PC-9 (cell line): ENCODE measurements at regions not wholly inside any gene's neighbourhood (a gene's known extent, or its start where the extent isn't known, plus 50 kb on each side); places are given as distances from the start of the nearest gene placed in this dataset.

ENCODE experiments used
- BruUV-seq: library from RNA; stranded (reverse); fragments of 400-500 nt; replicated peaks from 2 replicates; lab custom pipeline; 2021; lab: Mats Ljungman, UMichigan
- CTCF ChIA-PET: fragments of 300-600 bp; sonication (Branson Sonifier 250); formaldehyde crosslinking; loops from one replicate; lab custom pipeline; 2022; ENCODE audit warnings: antibody characterized with exemption; lab: Charles Lee
- POLR2A ChIA-PET: fragments of 300-600 bp; sonication (Branson Sonifier 250); formaldehyde crosslinking; loops from one replicate; lab custom pipeline; 2022; ENCODE audit warnings: antibody characterized with exemption; ENCODE audit not compliant: unreplicated experiment; lab: Charles Lee
- DNase-seq, 2 experiments: peaks; one replicate each; pipeline versions ENCODE4 v3.0.0 to v3.0.0-alpha.2; 2015 to 2022; ENCODE audit warnings: mixed read lengths in 1 of 2
- H2AFZ ChIP-seq: fragments of 200-600 bp; sonication (generic); 2 replicates; pipeline ENCODE4 v1.8.1; 2017; ENCODE audit warnings: antibody characterized with exemption
- H3F3A ChIP-seq: fragments of 200-600 bp; sonication (generic); 2 replicates; pipeline ENCODE4 v1.8.1; 2017; ENCODE audit warnings: antibody characterized with exemption, mild to moderate bottlenecking, low read depth; ENCODE audit not compliant: insufficient read depth
- H3K27ac ChIP-seq: fragments of 200-600 bp; sonication (generic); 2 replicates; pipeline ENCODE4 v1.6.1; 2016; ENCODE audit warnings: mixed run types
- H3K27me3 ChIP-seq: fragments of 200-600 bp; sonication (generic); 2 replicates; pipeline ENCODE4 v1.6.1; 2016; ENCODE audit warnings: low read depth, mixed run types; ENCODE audit not compliant: insufficient read depth
- H3K36me3 ChIP-seq: fragments of 200-600 bp; sonication (generic); 2 replicates; pipeline ENCODE4 v1.6.1; 2016; ENCODE audit warnings: low read depth, mixed run types
- H3K4me1 ChIP-seq: fragments of 200-600 bp; sonication (generic); replicated peaks from 2 replicates; pipeline ENCODE4 v1.6.1; 2016; ENCODE audit warnings: mixed run types; ENCODE audit not compliant: insufficient read depth
- H3K4me2 ChIP-seq: fragments of 200-600 bp; sonication (generic); 2 replicates; pipeline ENCODE4 v1.6.1; 2017; ENCODE audit warnings: mixed run types
- H3K4me3 ChIP-seq: fragments of 200-600 bp; sonication (generic); 2 replicates; pipeline ENCODE4 v1.6.1; 2016; ENCODE audit warnings: mixed run types
- H3K79me2 ChIP-seq: fragments of 200-600 bp; sonication (generic); 2 replicates; pipeline ENCODE4 v1.6.1; 2017; ENCODE audit warnings: low read depth, mixed run types
- H3K9me2 ChIP-seq: fragments of 200-600 bp; sonication (generic); 2 replicates; pipeline ENCODE4 v1.8.1; 2017; ENCODE audit warnings: mild to moderate bottlenecking; ENCODE audit not compliant: insufficient read depth
- H3K9me3 ChIP-seq: fragments of 200-600 bp; sonication (generic); 2 replicates; pipeline ENCODE4 v1.8.1; 2016; ENCODE audit warnings: low read depth; ENCODE audit not compliant: insufficient read depth
- H4K20me1 ChIP-seq: fragments of 200-600 bp; sonication (generic); 2 replicates; pipeline ENCODE4 v1.8.1; 2017; ENCODE audit not compliant: insufficient read depth
- EZH2 ChIP-seq: fragments of 200-600 bp; sonication (generic); IDR thresholded peaks from 2 replicates; pipeline ENCODE4 v1.8.0; 2017; ENCODE audit warnings: antibody characterized with exemption, low read depth
- intact Hi-C: fragments of 100-400 bp; cut with micrococcal nuclease; formaldehyde crosslinking; loops from one replicate; pipeline ENCODE4 v1.10.0; 2022; ENCODE audit not compliant: unreplicated experiment
- TF ChIP-seq, protein P1 (sequence below): fragments of 200-600 bp; sonication (generic); conservative IDR thresholded peaks from 2 replicates; pipeline ENCODE4 v1.6.1; 2017; ENCODE audit warnings: mixed run types, antibody characterized with exemption, mild to moderate bottlenecking, moderate library complexity

GRCh38 chr9:22921742-22922141 lies 475.1 kb downstream of the DMRTA1 start:
- Histone ChIP-seq H3K9me2 (no peaks in the 10 kb centered on the region), H3K4me2 (no peak overlapping the region), H3K36me3 (no peaks in the 10 kb centered on the region), H4K20me1 (no peaks in the 10 kb centered on the region), H2AFZ (no peak overlapping the region), H3K4me3 (no peak overlapping the region), H3K4me1 (no peaks in the 10 kb centered on the region), H3K27ac (no peak overlapping the region), H3F3A (no peaks in the 10 kb centered on the region), H3K9me3 (no peaks in the 10 kb centered on the region), H3K27me3 (no peaks in the 10 kb centered on the region), H3K79me2 (no peaks in the 10 kb centered on the region)
- intact Hi-C loops: no loop called here
- POLR2A ChIA-PET: no interaction called here
- DNase-seq: no peak
- TF ChIP-seq, protein P1, sequence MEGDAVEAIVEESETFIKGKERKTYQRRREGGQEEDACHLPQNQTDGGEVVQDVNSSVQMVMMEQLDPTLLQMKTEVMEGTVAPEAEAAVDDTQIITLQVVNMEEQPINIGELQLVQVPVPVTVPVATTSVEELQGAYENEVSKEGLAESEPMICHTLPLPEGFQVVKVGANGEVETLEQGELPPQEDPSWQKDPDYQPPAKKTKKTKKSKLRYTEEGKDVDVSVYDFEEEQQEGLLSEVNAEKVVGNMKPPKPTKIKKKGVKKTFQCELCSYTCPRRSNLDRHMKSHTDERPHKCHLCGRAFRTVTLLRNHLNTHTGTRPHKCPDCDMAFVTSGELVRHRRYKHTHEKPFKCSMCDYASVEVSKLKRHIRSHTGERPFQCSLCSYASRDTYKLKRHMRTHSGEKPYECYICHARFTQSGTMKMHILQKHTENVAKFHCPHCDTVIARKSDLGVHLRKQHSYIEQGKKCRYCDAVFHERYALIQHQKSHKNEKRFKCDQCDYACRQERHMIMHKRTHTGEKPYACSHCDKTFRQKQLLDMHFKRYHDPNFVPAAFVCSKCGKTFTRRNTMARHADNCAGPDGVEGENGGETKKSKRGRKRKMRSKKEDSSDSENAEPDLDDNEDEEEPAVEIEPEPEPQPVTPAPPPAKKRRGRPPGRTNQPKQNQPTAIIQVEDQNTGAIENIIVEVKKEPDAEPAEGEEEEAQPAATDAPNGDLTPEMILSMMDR: no peak
- no peak for TF ChIP-seq EZH2
- CTCF ChIA-PET: no interaction called here
- no TSS peak for BruUV-seq

- Histone ChIP-seq H3K4me2 (no peak overlapping the region), H3K79me2 (no peaks in the 10 kb centered on the region), H3F3A (no peaks in the 10 kb centered on the region), H3K36me3 (no peaks in the 10 kb centered on the region), H3K9me2 (no peaks in the 10 kb centered on the region), H2AFZ (no peak overlapping the region), H3K9me3 (no peaks in the 10 kb centered on the region), H4K20me1 (no peaks in the 10 kb centered on the region), H3K27ac (no peak overlapping the region), H3K4me3 (no peak overlapping the region), H3K27me3 (no peaks in the 10 kb centered on the region), H3K4me1 (no peaks in the 10 kb centered on the region)
- POLR2A ChIA-PET: interaction anchor here (0.6 kb wide), 1 partner anchor 117 kb away, joined by 3 read pairs; no protein-coding TSS in a partner anchor
- no TSS peak for BruUV-seq
- DNase-seq: no peak
- CTCF ChIA-PET: no interaction called here
- intact Hi-C loops: no loop called here
- TF ChIP-seq, protein P1: no peak
- no peak for TF ChIP-seq EZH2
Observed at GRCh38 chr9:22922222-22922621, 475.6 kb downstream of the DMRTA1 start.

GRCh38 chr9:22954550-22954949 lies 507.9 kb downstream of the DMRTA1 start:
- intact Hi-C loops: no loop called here
- Histone ChIP-seq H3K4me2 (no peak overlapping the region), H4K20me1 (no peaks in the 10 kb centered on the region; the same call in 1 of the 2 replicates), H3K9me3 (no peaks in the 10 kb centered on the region), H3K27me3 (no peaks in the 10 kb centered on the region), H3K4me3 (no peak overlapping the region), H3K27ac (no peak overlapping the region), H3K79me2 (no peaks in the 10 kb centered on the region), H3F3A (no peaks in the 10 kb centered on the region), H3K4me1 (no peaks in the 10 kb centered on the region), H3K9me2 (no peaks in the 10 kb centered on the region; the same call in 1 of the 2 replicates), H2AFZ (no peak overlapping the region), H3K36me3 (no peaks in the 10 kb centered on the region)
- ChIA-PET CTCF (no interaction called here), POLR2A (no interaction called here)
- no TSS peak for BruUV-seq
- TF ChIP-seq EZH2: no peak
- TF ChIP-seq, protein P1: no peak
- no peak for DNase-seq
